Upper lobe of right lung (tissue), 1 donor: ENCODE measurements at regions not wholly inside any gene's neighbourhood (a gene's known extent, or its start where the extent isn't known, plus 50 kb on each side); places are given as distances from the start of the nearest gene placed in this dataset.

Experiments
- ATAC-seq: fragments of 200-7000 bp; cut with Tn5 transposase; one replicate; pipeline ENCODE4 v1.9.1; 2020; ENCODE audit warnings: mild to moderate bottlenecking, moderate library complexity
- DNase-seq: peaks from one replicate; pipeline ENCODE4 v3.0.0-alpha.2; 2020
- H3K27ac ChIP-seq: fragments of 200-600 bp; one replicate; pipeline ENCODE4 v1.8.0; 2022
- H3K27me3 ChIP-seq: fragments of 200-600 bp; one replicate; pipeline ENCODE4 v1.8.0; 2022; ENCODE audit warnings: mild to moderate bottlenecking
- H3K36me3 ChIP-seq: fragments of 200-600 bp; one replicate; pipeline ENCODE4 v1.8.0; 2022
- H3K4me1 ChIP-seq: fragments of 200-600 bp; one replicate; pipeline ENCODE4 v1.8.0; 2022
- H3K4me3 ChIP-seq: fragments of 200-600 bp; one replicate; pipeline ENCODE4 v1.8.0; 2022; ENCODE audit warnings: mild to moderate bottlenecking
- H3K9me3 ChIP-seq: fragments of 200-600 bp; one replicate; pipeline ENCODE4 v1.8.0; 2022
- CTCF ChIP-seq: fragments of 200-600 bp; IDR thresholded peaks from one replicate; pipeline ENCODE4 v1.8.0; 2022; ENCODE audit warnings: antibody characterized with exemption
- intact Hi-C: fragments of 100-400 bp; cut with DNase I; formaldehyde crosslinking; loops from one replicate; pipeline ENCODE4 v1.11.0; 2022
- donor health status: DM: no; HTN: yes; CAD: no; lungs with severe emphysema.

- no peaks in the 10 kb centered on the region for H3K27me3 ChIP-seq
- H3K9me3 ChIP-seq = no peaks in the 10 kb centered on the region
- TF ChIP-seq CTCF = no peak
- no peak for ATAC-seq
- H3K27ac ChIP-seq = no peak overlapping the region
- no peaks in the 10 kb centered on the region for H3K4me1 ChIP-seq
- intact Hi-C loops = no loop called here
- DNase-seq = no peak
- no peaks in the 10 kb centered on the region for H3K36me3 ChIP-seq
- H3K4me3 ChIP-seq = no peak overlapping the region
These were observed 306.2 kb upstream of the GRAMD2B start for GRCh38 chr5:126117044-126117443.

- no peak overlapping the region for H3K27ac ChIP-seq
- H3K36me3 ChIP-seq = no peaks in the 10 kb centered on the region
- H3K4me1 ChIP-seq = no peaks in the 10 kb centered on the region
- DNase-seq (no peak), ATAC-seq (no peak)
- H3K4me3 ChIP-seq = no peak overlapping the region
- H3K9me3 ChIP-seq = no peaks in the 10 kb centered on the region
- no peak for TF ChIP-seq CTCF
- intact Hi-C loops = no loop called here
- H3K27me3 ChIP-seq = no peaks in the 10 kb centered on the region
These were observed 303.2 kb upstream of the GRAMD2B start for GRCh38 chr5:126119887-126120442.

GRCh38 chr5:126120939-126121338 lies 302.3 kb upstream of the GRAMD2B start:
- no peak overlapping the region for H3K27ac ChIP-seq
- H3K27me3 ChIP-seq = no peaks in the 10 kb centered on the region
- intact Hi-C loops = no loop called here
- no peak overlapping the region for H3K4me3 ChIP-seq
- DNase-seq = no peak
- TF ChIP-seq CTCF = no peak
- no peaks in the 10 kb centered on the region for H3K4me1 ChIP-seq
- no peak for ATAC-seq
- H3K9me3 ChIP-seq = no peaks in the 10 kb centered on the region
- no peaks in the 10 kb centered on the region for H3K36me3 ChIP-seq

GRCh38 chr5:126122942-126123341 lies 300.3 kb upstream of the GRAMD2B start:
- no peak for ATAC-seq
- no peaks in the 10 kb centered on the region for H3K4me1 ChIP-seq

GRCh38 chr5:126124706-126125345 lies 298.4 kb upstream of the GRAMD2B start:
- TF ChIP-seq CTCF = no peak
- Histone ChIP-seq H3K27me3 (no peaks in the 10 kb centered on the region), H3K4me1 (no peaks in the 10 kb centered on the region), H3K27ac (no peak overlapping the region), H3K9me3 (no peaks in the 10 kb centered on the region), H3K4me3 (no peak overlapping the region), H3K36me3 (no peaks in the 10 kb centered on the region)
- intact Hi-C loops = no loop called here
- ATAC-seq (no peak), DNase-seq (no peak)

More at GRCh38 chr5:126122942-126123341, 300.3 kb upstream of the GRAMD2B start:
- Histone ChIP-seq H3K36me3 (no peaks in the 10 kb centered on the region), H3K27me3 (no peaks in the 10 kb centered on the region), H3K27ac (no peak overlapping the region), H3K4me3 (no peak overlapping the region), H3K9me3 (no peaks in the 10 kb centered on the region)
- no peak for TF ChIP-seq CTCF
- intact Hi-C loops = no loop called here
- DNase-seq = no peak
